ENCODE measurements at regions not wholly inside any gene's neighbourhood (a gene's known extent, or its start where the extent isn't known, plus 50 kb on each side); places are given as distances from the start of the nearest gene placed in this dataset.

GRCh38 chr12:75781532-75782046 is 250.0 kb downstream of the PHLDA1 start (continued):
- TF ChIP-seq E2F8 (IDR thresholded peaks at IDR 0.05; ENCODE audit: low read depth, partially characterized antibody) = peak; percentile 60
- peak; percentile 72; the same call in 1 of the 2 replicates for TF ChIP-seq ARID3A (IDR thresholded peaks at IDR 0.05; ENCODE audit: borderline replicate concordance, low read depth, low read length)
- TF ChIP-seq KHSRP (IDR thresholded peaks at IDR 0.05) = no peak
- no peak for TF ChIP-seq E2F1 (CRISPR knock-in tag; IDR thresholded peaks at IDR 0.05)
- no peak for TF ChIP-seq NCOA4 (IDR thresholded peaks at IDR 0.05; ENCODE audit: partially characterized antibody)
- TF ChIP-seq ZBTB8A (IDR thresholded peaks at IDR 0.05; ENCODE audit: partially characterized antibody) = no peak
- TF ChIP-seq HNRNPLL (IDR thresholded peaks at IDR 0.05; ENCODE audit: low read depth, low read length, poor library complexity, severe bottlenecking) = no peak
- no peak for TF ChIP-seq RBM25 (IDR thresholded peaks at IDR 0.05; ENCODE audit: low read depth, low read length, severe bottlenecking)
- TF ChIP-seq MED1 (CRISPR knock-in tag; IDR thresholded peaks at IDR 0.05; ENCODE audit: borderline replicate concordance) = no peak
- peak; percentile 87 for TF ChIP-seq NFIC (IDR thresholded peaks at IDR 0.05)
- TF ChIP-seq NR2C2 (CRISPR knock-in tag; IDR thresholded peaks at IDR 0.05) = no peak
- no peak for TF ChIP-seq NR2C2 (tag; IDR thresholded peaks at IDR 0.05)
- no peak for TF ChIP-seq ZBTB43 (CRISPR knock-in tag; IDR thresholded peaks at IDR 0.05)
- TF ChIP-seq SRSF1 (IDR thresholded peaks at IDR 0.05; ENCODE audit: low read depth, low read length) = no peak
- TF ChIP-seq GTF2B (IDR thresholded peaks at IDR 0.05; ENCODE audit: extremely low read depth, insufficient read length) = no peak
- no peak for TF ChIP-seq CREB3 (tag; conservative IDR thresholded peaks at IDR 0.05; ENCODE audit: low read depth)
- no peak for TF ChIP-seq ZNF23 (CRISPR knock-in tag; IDR thresholded peaks at IDR 0.05)
- TF ChIP-seq NBN (IDR thresholded peaks at IDR 0.05; ENCODE audit: low read depth) = peak; percentile 82
